Adrenal gland (tissue), 9 donors: ENCODE measurements at regions not wholly inside any gene's neighbourhood (a gene's known extent, or its start where the extent isn't known, plus 50 kb on each side); places are given as distances from the start of the nearest gene placed in this dataset.

ENCODE experiments used
- DNase-seq, 7 donors: peaks; one replicate each; pipeline ENCODE4 v3.0.0-alpha.2; 2019 to 2020
- H3K27ac ChIP-seq, 5 donors: fragments of 200-600 bp; sonication (generic) in 4 of 5; 1 replicate in 3 of 5; 2 replicates in 2 of 5; pipeline versions ENCODE4 v1.5.1 to v1.8.0; 2016 to 2020; ENCODE audit warnings: mild to moderate bottlenecking in 1 of 5
- H3K27me3 ChIP-seq: fragments of 200-600 bp; 2 replicates; pipeline ENCODE4 v1.8.0; 2021
- H3K36me3 ChIP-seq, 2 donors: fragments of 200-600 bp; replicated peaks in 1 of 2; 1 replicate in 1 of 2; 2 replicates in 1 of 2; pipeline versions ENCODE4 v1.5.1 to v1.8.0; 2018 to 2022
- H3K4me1 ChIP-seq, 2 donors: fragments of 200-600 bp; replicated peaks in 1 of 2; 1 replicate in 1 of 2; 2 replicates in 1 of 2; pipeline versions ENCODE4 v1.5.1 to v1.8.0; 2018 to 2021
- H3K4me3 ChIP-seq, 4 donors: fragments of 200-600 bp; sonication (generic) in 3 of 4; one replicate each; pipeline ENCODE4 v1.5.1; 2016 to 2018
- H3K9me3 ChIP-seq, 3 donors: fragments of 200-600 bp; sonication (generic) in 1 of 3; replicated peaks in 1 of 3; 1 replicate in 2 of 3; 2 replicates in 1 of 3; pipeline versions ENCODE4 v1.5.1 to v1.8.0; 2016 to 2021
- POLR2A ChIP-seq, 2 donors: fragments of 450-650 bp; IDR thresholded peaks; one replicate each; pipeline ENCODE4 v1.6.1; 2017; ENCODE audit warnings: antibody characterized with exemption in 2 of 2, mild to moderate bottlenecking in 2 of 2, moderate library complexity in 1 of 2
- WGBS, 4 donors: extraction: QIAGEN DNeasy Blood & Tissue Kit in 2 of 4; methylation state at CpG; one replicate each; pipeline versions ENCODE4 v1.1.5 to v1.1.7; 2013 to 2017; 5-methylcytosine and 5-hydroxymethylcytosine counted together
- intact Hi-C, 2 donors: fragments of 100-400 bp; cut with DNase I; formaldehyde crosslinking; loops; one replicate each; pipeline versions ENCODE4 v1.14.1 to v1.15.0; 2022 to 2023
- TF ChIP-seq, protein P1 (sequence below), 6 experiments: fragments of 450-650 bp in 4 of 6; fragments of 200-600 bp in 2 of 6; sonication (generic) in 1 of 6; IDR thresholded peaks; 1 replicate in 5 of 6; 2 replicates in 1 of 6; pipeline versions ENCODE4 v1.5.1 to v1.8.0; 2016 to 2021; ENCODE audit warnings: antibody characterized with exemption in 6 of 6, mild to moderate bottlenecking in 2 of 6, moderate library complexity in 1 of 6
- donor health status: healthy with polysubstance abuse.
- donor health status: Bipolar disorder and iron deficiency.
- donor health status: DM: yes; HTN: yes; CAD: no.
- donor health status: DM: no; HTN: no; CAD: no.
- donor health status: DM: no; HTN: no; CAD: no.

DNA sequence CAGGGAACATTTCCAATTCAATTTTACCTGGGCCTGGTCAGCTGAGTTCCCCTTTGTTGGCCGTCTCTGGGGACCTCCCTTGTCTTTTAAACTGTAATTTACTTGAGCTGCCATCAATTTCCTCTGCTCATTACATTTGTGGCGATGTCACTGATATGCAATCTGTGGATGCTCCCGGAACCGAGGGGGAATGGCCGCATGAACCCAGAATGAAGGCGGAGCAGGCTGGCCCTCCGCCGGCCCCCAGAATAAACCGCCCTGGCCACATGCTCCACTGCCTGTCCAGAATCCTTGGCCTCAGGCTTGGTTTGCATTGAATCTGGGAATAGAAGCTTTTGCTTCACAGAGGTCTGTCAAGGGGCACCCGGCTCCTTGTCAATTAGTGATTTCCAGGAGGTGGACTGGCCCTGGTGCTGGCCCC is 276.8 kb downstream of the TEX29 start:
- WGBS, 4 donors = 68 to 84% (median 72%) methylated on average over 8 to 10 of the region's 10 CpGs
- Histone ChIP-seq H3K36me3 (no peaks in the 10 kb centered on the region), H3K27me3 (peaks cover 7% of the 10 kb centered on the region), H3K4me1 (no peaks in the 10 kb centered on the region), H3K27ac (no peak overlapping the region), H3K9me3 (no peaks in the 10 kb centered on the region), H3K4me3 (no peak overlapping the region)
- intact Hi-C loops = no loop called here
- TF ChIP-seq, protein P1, sequence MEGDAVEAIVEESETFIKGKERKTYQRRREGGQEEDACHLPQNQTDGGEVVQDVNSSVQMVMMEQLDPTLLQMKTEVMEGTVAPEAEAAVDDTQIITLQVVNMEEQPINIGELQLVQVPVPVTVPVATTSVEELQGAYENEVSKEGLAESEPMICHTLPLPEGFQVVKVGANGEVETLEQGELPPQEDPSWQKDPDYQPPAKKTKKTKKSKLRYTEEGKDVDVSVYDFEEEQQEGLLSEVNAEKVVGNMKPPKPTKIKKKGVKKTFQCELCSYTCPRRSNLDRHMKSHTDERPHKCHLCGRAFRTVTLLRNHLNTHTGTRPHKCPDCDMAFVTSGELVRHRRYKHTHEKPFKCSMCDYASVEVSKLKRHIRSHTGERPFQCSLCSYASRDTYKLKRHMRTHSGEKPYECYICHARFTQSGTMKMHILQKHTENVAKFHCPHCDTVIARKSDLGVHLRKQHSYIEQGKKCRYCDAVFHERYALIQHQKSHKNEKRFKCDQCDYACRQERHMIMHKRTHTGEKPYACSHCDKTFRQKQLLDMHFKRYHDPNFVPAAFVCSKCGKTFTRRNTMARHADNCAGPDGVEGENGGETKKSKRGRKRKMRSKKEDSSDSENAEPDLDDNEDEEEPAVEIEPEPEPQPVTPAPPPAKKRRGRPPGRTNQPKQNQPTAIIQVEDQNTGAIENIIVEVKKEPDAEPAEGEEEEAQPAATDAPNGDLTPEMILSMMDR (IDR thresholded peaks at IDR 0.05) = no peak
- TF ChIP-seq POLR2A (IDR thresholded peaks at IDR 0.05) = no peak
- no peak for DNase-seq

DNA sequence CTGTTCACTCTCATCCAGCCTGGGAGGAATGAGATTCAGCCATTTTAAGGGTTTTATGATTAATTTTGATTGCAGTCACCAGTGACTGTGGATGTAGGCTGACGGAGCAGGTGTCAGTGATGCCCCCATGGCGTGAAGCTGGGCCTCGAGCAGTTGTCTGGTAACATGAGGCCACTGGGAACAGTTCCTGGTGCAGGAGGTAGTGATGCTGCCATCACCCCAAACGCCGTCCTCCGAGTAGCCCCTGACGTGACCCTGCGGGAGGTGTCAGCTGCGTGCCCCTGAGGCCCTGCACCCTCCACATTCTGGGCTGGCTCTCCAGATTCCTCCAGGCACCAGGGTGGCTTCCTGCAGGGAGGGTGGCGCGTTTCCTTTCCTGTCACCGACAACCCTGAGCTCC is 277.2 kb downstream of the TEX29 start:
- no peak for TF ChIP-seq POLR2A (IDR thresholded peaks at IDR 0.05)
- TF ChIP-seq, protein P1 (IDR thresholded peaks at IDR 0.05) = no peak
- Histone ChIP-seq H3K36me3 (no peaks in the 10 kb centered on the region), H3K27me3 (peaks cover 7% of the 10 kb centered on the region), H3K4me1 (no peaks in the 10 kb centered on the region), H3K27ac (no peak overlapping the region), H3K9me3 (no peaks in the 10 kb centered on the region), H3K4me3 (no peak overlapping the region)
- no peak for DNase-seq
- WGBS, 4 donors = 70 to 83% (median 77%) methylated on average over 6 to 12 of the region's 12 CpGs
- intact Hi-C loops = no loop called here

DNA sequence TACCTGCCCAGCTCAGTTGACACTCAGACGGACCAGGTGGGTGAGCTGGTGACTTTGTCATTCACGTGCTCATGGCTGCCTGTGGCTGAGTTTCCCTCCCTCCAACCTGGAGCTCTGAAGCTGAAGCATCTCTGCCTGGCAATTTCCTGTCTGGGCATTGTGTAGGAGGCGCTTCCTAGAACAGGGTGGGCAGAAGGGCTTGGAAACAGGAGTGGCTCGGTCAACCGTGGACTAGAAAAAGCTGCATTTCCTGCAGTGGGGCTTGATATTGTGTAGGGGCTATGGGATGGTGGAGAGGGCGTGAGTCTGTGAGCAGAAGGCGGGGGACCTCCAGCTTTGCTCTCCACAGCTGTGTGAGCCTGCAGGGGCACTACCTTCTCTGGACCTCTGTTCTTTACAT is 278.3 kb downstream of the TEX29 start:
- no peak overlapping the region for H3K27ac ChIP-seq
- peaks cover 7% of the 10 kb centered on the region for H3K27me3 ChIP-seq
- intact Hi-C loops = no loop called here
- DNase-seq = no peak
- no peak overlapping the region for H3K4me3 ChIP-seq
- no peak for TF ChIP-seq POLR2A (IDR thresholded peaks at IDR 0.05)
- TF ChIP-seq, protein P1 (IDR thresholded peaks at IDR 0.05) = no peak
- H3K4me1 ChIP-seq = no peaks in the 10 kb centered on the region
- H3K9me3 ChIP-seq = no peaks in the 10 kb centered on the region
- no peaks in the 10 kb centered on the region for H3K36me3 ChIP-seq
- 55 to 68% (median 59%) methylated on average over 5 to 7 of the region's 7 CpGs for WGBS, 4 donors

DNA sequence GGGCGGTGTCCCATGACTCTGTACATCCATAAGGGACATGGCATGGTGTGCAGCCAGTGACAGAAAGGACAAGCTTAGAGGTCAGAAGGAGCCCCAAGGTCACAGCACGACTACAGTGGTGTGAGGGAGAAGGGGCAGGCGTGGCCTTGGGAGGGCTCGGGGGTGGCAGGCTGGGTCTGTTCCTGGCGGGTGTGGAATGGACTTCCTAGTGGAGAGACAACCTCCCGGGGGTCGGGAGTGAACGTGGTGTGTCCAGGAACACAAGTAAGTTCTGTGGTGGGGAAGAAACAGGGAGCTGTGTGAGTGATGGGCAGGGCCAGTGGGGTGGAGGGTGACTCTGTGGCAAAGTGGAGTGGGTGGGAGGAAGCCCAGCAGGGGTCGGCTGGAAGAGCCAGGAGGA is 279.3 kb downstream of the TEX29 start:
- Histone ChIP-seq H3K27me3 (peaks cover 7% of the 10 kb centered on the region), H3K4me1 (no peaks in the 10 kb centered on the region), H3K27ac (no peak overlapping the region), H3K9me3 (no peaks in the 10 kb centered on the region), H3K36me3 (no peaks in the 10 kb centered on the region), H3K4me3 (no peak overlapping the region)
- intact Hi-C loops = no loop called here
- no peak for DNase-seq
- 58 to 66% (median 63%) methylated on average over 9 of the region's 9 CpGs for WGBS, 4 donors
- TF ChIP-seq POLR2A (IDR thresholded peaks at IDR 0.05) = no peak
- TF ChIP-seq, protein P1 (IDR thresholded peaks at IDR 0.05) = no peak
